GM12878 (cell line): ENCODE measurements at regions not wholly inside any gene's neighbourhood (a gene's known extent, or its start where the extent isn't known, plus 50 kb on each side); places are given as distances from the start of the nearest gene placed in this dataset.

Experiments
- ATAC-seq: fragments of 200-7000 bp; cut with Tn5 transposase; 3 replicates; pipeline ENCODE4 v1.9.1; 2020; ENCODE audit warnings: mild to moderate bottlenecking, moderate library complexity
- BruUV-seq: library from RNA; stranded (reverse); fragments of 400-500 nt; replicated peaks from 2 replicates; lab custom pipeline; 2021; lab: Mats Ljungman, UMichigan
- CTCF ChIA-PET: fragments of 300-600 bp; sonication (Branson Sonifier 250); formaldehyde crosslinking; extraction: SDS; loops from one replicate; lab custom pipeline; 2021; ENCODE audit warnings: inconsistent platforms; lab: Yijun Ruan, JAX
- POLR2A ChIA-PET: fragments of 350-600 bp; formaldehyde crosslinking; extraction: SDS; loops from one replicate; lab custom pipeline; 2021; ENCODE audit warnings: inconsistent platforms; lab: Charles Lee
- RAD21 ChIA-PET: fragments of 300-600 bp; sonication (Branson Sonifier 250); formaldehyde crosslinking; loops from one replicate; lab custom pipeline; 2023; ENCODE audit warnings: antibody characterized with exemption; ENCODE audit not compliant: unreplicated experiment; lab: Charles Lee
- SMC1A ChIA-PET: fragments of 300-600 bp; sonication (Branson Sonifier 250); formaldehyde crosslinking; loops from one replicate; lab custom pipeline; 2023; ENCODE audit not compliant: unreplicated experiment, uncharacterized antibody; lab: Charles Lee
- DNase-seq: peaks from one replicate; pipeline ENCODE4 v3.0.0-alpha.2; 2011; ENCODE audit warnings: low read depth, low spot score
- FAIRE-seq: peaks from 3 replicates; lab custom pipeline; 2011; peaks lifted over from hg19 to GRCh38; lab: Jason Lieb, UNC
- H2AFZ ChIP-seq: 2 replicates; pipeline ENCODE4 v1.6.0; 2011; ENCODE audit warnings: low read depth, low read length, control low read depth; ENCODE audit not compliant: control insufficient read depth
- H3K27ac ChIP-seq: 2 replicates; pipeline ENCODE4 v1.5.1; 2011; ENCODE audit warnings: control low read depth; ENCODE audit not compliant: control insufficient read depth, insufficient read depth
- H3K27me3 ChIP-seq, 2 experiments: replicated peaks in 1 of 2; 2 replicates each; pipeline versions ENCODE4 v1.6.0 to v1.6.1; 2011; ENCODE audit warnings: low read length in 1 of 2; ENCODE audit not compliant: control insufficient read depth in 2 of 2, insufficient read depth in 2 of 2
- H3K36me3 ChIP-seq, 2 experiments: 2 replicates each; pipeline ENCODE4 v1.5.1; 2011; ENCODE audit warnings: low read length in 1 of 2; ENCODE audit not compliant: control insufficient read depth in 2 of 2, insufficient read depth in 2 of 2
- H3K4me1 ChIP-seq: 2 replicates; pipeline ENCODE4 v1.6.1; 2011; ENCODE audit warnings: mild to moderate bottlenecking, low read length, moderate library complexity, mixed read lengths; ENCODE audit not compliant: control insufficient read depth, insufficient read depth
- H3K4me2 ChIP-seq: 2 replicates; pipeline ENCODE4 v1.6.0; 2011; ENCODE audit warnings: control low read depth; ENCODE audit not compliant: control insufficient read depth, insufficient read depth
- H3K4me3 ChIP-seq: fragments of 200-600 bp; sonication (generic); 2 replicates; pipeline ENCODE4 v1.5.1; 2016
- H3K79me2 ChIP-seq: 2 replicates; pipeline ENCODE4 v1.6.0; 2011; ENCODE audit warnings: low read length; ENCODE audit not compliant: control insufficient read depth, insufficient read depth
- H3K9ac ChIP-seq: 2 replicates; pipeline ENCODE4 v1.8.0; 2011; ENCODE audit warnings: low read length, control low read depth, mixed read lengths; ENCODE audit not compliant: control insufficient read depth, insufficient read depth
- H3K9me3 ChIP-seq: replicated peaks from 3 replicates; pipeline ENCODE4 v1.5.1; 2011; ENCODE audit warnings: mild to moderate bottlenecking, low read length; ENCODE audit not compliant: control insufficient read depth, insufficient read depth
- H4K20me1 ChIP-seq: 2 replicates; pipeline ENCODE4 v1.6.0; 2011; ENCODE audit not compliant: control insufficient read depth, insufficient read depth
- ASH2L ChIP-seq: fragments of 300-600, 200-600 bp; sonication (generic); IDR thresholded peaks from 2 replicates; pipeline ENCODE4 v1.6.1; 2017; ENCODE audit warnings: low read depth, mild to moderate bottlenecking, borderline replicate concordance
- BCL11A ChIP-seq: IDR thresholded peaks from 2 replicates; pipeline ENCODE4 v1.6.1; 2011; ENCODE audit warnings: low read depth, low read length
- BRCA1 ChIP-seq: IDR thresholded peaks from 2 replicates; pipeline ENCODE4 v1.6.1; 2011; ENCODE audit warnings: low read depth, low read length, improper control_type of control experiment
- CEBPB ChIP-seq, 2 experiments: fragments of 150-350 bp in 1 of 2; IDR thresholded peaks; 2 replicates each; pipeline ENCODE4 v1.6.1; 2012 to 2014; ENCODE audit warnings: low read depth in 2 of 2, low read length in 2 of 2, borderline replicate concordance in 1 of 2, inconsistent platforms in 1 of 2
- CHD1 ChIP-seq: IDR thresholded peaks from 2 replicates; pipeline ENCODE4 v1.6.1; 2012; ENCODE audit warnings: low read depth, low read length, improper control_type of control experiment
- EP300 ChIP-seq, 2 experiments: fragments of 150-350 bp in 1 of 2; IDR thresholded peaks; 2 replicates each; pipeline ENCODE4 v1.6.1; 2011 to 2012; ENCODE audit warnings: low read depth in 2 of 2, low read length in 2 of 2, borderline replicate concordance in 1 of 2, improper control_type of control experiment in 1 of 2, inconsistent platforms in 1 of 2; ENCODE audit not compliant: control insufficient read depth in 1 of 2
- FOS ChIP-seq: IDR thresholded peaks from 3 replicates; pipeline ENCODE4 v1.6.1; 2011; ENCODE audit warnings: borderline replicate concordance; ENCODE audit not compliant: insufficient read length; ENCODE audit errors: extremely low read depth
- KDM1A ChIP-seq: fragments of 200-600 bp; sonication (generic); IDR thresholded peaks from 2 replicates; pipeline ENCODE4 v1.6.1; 2016; ENCODE audit warnings: borderline replicate concordance
- SP1 ChIP-seq: IDR thresholded peaks from one replicate; pipeline ENCODE4 v1.6.1; 2011; ENCODE audit warnings: low read depth, low read length
- TCF12 ChIP-seq: IDR thresholded peaks from 2 replicates; pipeline ENCODE4 v1.6.1; 2011; ENCODE audit warnings: low read depth, mild to moderate bottlenecking, low read length
- ZNF24 ChIP-seq: fragments of 450-650 bp; IDR thresholded peaks from 2 replicates; pipeline ENCODE4 v1.6.1; 2017; ENCODE audit warnings: antibody characterized with exemption, mild to moderate bottlenecking
- WGBS: methylation state at CpG from one replicate; pipeline ENCODE4 v1.1.6; 2016; ENCODE audit warnings: low lambda C conversion rate; ENCODE audit not compliant: insufficient replicate concordance, insufficient coverage; ENCODE audit errors: missing lambda C conversion rate; 5-methylcytosine and 5-hydroxymethylcytosine counted together
- in situ Hi-C: fragments of 300-500 bp; cut with MboI; formaldehyde crosslinking; loops from 9 replicates; pipeline ENCODE4 v1.14.3; 2018; ENCODE audit warnings: mixed read lengths
- intact Hi-C: fragments of 100-400 bp; cut with micrococcal nuclease; formaldehyde crosslinking; loops from one replicate; pipeline ENCODE4 v1.14.2; 2022; ENCODE audit not compliant: unreplicated experiment
- TF ChIP-seq, protein P1 (sequence below): fragments of 450-650 bp; IDR thresholded peaks from 2 replicates; pipeline ENCODE4 v1.6.1; 2017; ENCODE audit warnings: mild to moderate bottlenecking, moderate library complexity
- TF ChIP-seq, protein P2 (sequence below): fragments of 450-650 bp; IDR thresholded peaks from 2 replicates; pipeline ENCODE4 v1.6.1; 2017; ENCODE audit warnings: low read depth, mild to moderate bottlenecking, moderate library complexity

DNA sequence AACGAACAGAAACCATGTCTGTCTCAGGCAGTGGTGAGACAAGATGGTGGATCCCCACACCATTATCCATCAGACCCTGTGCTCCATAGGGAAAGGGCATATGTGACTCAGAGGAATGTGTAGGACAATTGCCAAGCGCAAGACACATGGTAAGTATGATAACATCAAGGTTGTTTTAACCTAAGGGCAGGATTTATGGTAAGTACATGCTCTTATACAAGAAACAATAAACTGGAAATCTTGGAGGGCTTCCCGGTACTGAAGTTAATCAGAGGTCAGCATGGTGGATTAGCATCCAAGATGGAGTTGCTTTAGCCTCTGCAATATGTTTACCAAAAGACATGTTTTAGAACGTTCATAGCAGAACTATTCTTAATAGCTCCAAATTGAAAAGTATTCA is 355.0 kb downstream of the PPP1R2C start:
- RAD21 ChIA-PET, result no interaction called here
- no peak overlapping the region for H3K9ac ChIP-seq
- no peak overlapping the region for H3K4me3 ChIP-seq
- in situ Hi-C loops, result no loop called here
- WGBS, result 28% methylated on average over 4 of the region's 4 CpGs
- H3K4me2 ChIP-seq, result no peak overlapping the region
- H3K27ac ChIP-seq, result no peak overlapping the region
- H3K36me3 ChIP-seq, result no peaks in the 10 kb centered on the region
- DNase-seq, result no peak
- H3K4me1 ChIP-seq, result no peaks in the 10 kb centered on the region
- ATAC-seq, result no peak
- no peak for TF ChIP-seq BRCA1
- no peak for TF ChIP-seq FOS
- no peak for TF ChIP-seq ZNF24
- no peak for TF ChIP-seq BCL11A
- no peak for TF ChIP-seq KDM1A
- TF ChIP-seq TCF12, result no peak
- no peak for TF ChIP-seq ASH2L
- TF ChIP-seq CHD1, result no peak
- no peak for TF ChIP-seq CEBPB (IDR thresholded peaks at IDR 0.05; ENCODE audit: borderline replicate concordance in 1 of 2, low read depth in 2 of 2, low read length in 2 of 2)
- TF ChIP-seq, protein P1, sequence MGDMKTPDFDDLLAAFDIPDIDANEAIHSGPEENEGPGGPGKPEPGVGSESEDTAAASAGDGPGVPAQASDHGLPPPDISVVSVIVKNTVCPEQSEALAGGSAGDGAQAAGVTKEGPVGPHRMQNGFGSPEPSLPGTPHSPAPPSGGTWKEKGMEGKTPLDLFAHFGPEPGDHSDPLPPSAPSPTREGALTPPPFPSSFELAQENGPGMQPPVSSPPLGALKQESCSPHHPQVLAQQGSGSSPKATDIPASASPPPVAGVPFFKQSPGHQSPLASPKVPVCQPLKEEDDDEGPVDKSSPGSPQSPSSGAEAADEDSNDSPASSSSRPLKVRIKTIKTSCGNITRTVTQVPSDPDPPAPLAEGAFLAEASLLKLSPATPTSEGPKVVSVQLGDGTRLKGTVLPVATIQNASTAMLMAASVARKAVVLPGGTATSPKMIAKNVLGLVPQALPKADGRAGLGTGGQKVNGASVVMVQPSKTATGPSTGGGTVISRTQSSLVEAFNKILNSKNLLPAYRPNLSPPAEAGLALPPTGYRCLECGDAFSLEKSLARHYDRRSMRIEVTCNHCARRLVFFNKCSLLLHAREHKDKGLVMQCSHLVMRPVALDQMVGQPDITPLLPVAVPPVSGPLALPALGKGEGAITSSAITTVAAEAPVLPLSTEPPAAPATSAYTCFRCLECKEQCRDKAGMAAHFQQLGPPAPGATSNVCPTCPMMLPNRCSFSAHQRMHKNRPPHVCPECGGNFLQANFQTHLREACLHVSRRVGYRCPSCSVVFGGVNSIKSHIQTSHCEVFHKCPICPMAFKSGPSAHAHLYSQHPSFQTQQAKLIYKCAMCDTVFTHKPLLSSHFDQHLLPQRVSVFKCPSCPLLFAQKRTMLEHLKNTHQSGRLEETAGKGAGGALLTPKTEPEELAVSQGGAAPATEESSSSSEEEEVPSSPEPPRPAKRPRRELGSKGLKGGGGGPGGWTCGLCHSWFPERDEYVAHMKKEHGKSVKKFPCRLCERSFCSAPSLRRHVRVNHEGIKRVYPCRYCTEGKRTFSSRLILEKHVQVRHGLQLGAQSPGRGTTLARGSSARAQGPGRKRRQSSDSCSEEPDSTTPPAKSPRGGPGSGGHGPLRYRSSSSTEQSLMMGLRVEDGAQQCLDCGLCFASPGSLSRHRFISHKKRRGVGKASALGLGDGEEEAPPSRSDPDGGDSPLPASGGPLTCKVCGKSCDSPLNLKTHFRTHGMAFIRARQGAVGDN, result no peak
- TF ChIP-seq EP300 (IDR thresholded peaks at IDR 0.05; ENCODE audit: borderline replicate concordance in 1 of 2, control insufficient read depth in 1 of 2, low read depth in 2 of 2, low read length in 2 of 2), result no peak
- TF ChIP-seq, protein P2, sequence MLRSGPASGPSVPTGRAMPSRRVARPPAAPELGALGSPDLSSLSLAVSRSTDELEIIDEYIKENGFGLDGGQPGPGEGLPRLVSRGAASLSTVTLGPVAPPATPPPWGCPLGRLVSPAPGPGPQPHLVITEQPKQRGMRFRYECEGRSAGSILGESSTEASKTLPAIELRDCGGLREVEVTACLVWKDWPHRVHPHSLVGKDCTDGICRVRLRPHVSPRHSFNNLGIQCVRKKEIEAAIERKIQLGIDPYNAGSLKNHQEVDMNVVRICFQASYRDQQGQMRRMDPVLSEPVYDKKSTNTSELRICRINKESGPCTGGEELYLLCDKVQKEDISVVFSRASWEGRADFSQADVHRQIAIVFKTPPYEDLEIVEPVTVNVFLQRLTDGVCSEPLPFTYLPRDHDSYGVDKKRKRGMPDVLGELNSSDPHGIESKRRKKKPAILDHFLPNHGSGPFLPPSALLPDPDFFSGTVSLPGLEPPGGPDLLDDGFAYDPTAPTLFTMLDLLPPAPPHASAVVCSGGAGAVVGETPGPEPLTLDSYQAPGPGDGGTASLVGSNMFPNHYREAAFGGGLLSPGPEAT, result no peak
- TF ChIP-seq SP1, result no peak
- TF ChIP-seq, all 136 proteins: peak for 0
- intact Hi-C loops, result no loop called here
- ChIA-PET POLR2A (no interaction called here), CTCF (no interaction called here), SMC1A (no interaction called here)
- no TSS peak for BruUV-seq
- H4K20me1 ChIP-seq, result no peaks in the 10 kb centered on the region
- no peak overlapping the region for H2AFZ ChIP-seq
- H3K9me3 ChIP-seq, result no peaks in the 10 kb centered on the region
- FAIRE-seq, result no peak
- no peaks in the 10 kb centered on the region for H3K27me3 ChIP-seq
- no peaks in the 10 kb centered on the region for H3K79me2 ChIP-seq
